ENCODE measurements at regions not wholly inside any gene's neighbourhood (a gene's known extent, or its start where the extent isn't known, plus 50 kb on each side); places are given as distances from the start of the nearest gene placed in this dataset.

GRCh38 chr13:105177265-105177900 is 1358.1 kb downstream of the EFNB2 start:
- no peak overlapping the region for H2AFZ ChIP-seq
- WGBS (ENCODE audit: low lambda C conversion rate, missing lambda C conversion rate), result 93% methylated on average over 3 of the region's 3 CpGs
- no peak overlapping the region for H3K4me3 ChIP-seq
- H3K9me3 ChIP-seq (ENCODE audit: low read depth), result no peaks in the 10 kb centered on the region
- no peak for TF ChIP-seq EZH2phosphoT487 (IDR thresholded peaks at IDR 0.05; ENCODE audit: low read depth, severe bottlenecking, unreplicated experiment)
- no peak for TF ChIP-seq EZH2 (IDR thresholded peaks at IDR 0.05; ENCODE audit: borderline replicate concordance)
- no peak for TF ChIP-seq CTCF (IDR thresholded peaks at IDR 0.05; ENCODE audit: poor library complexity)
- no peaks in the 10 kb centered on the region for H3K4me1 ChIP-seq (ENCODE audit: insufficient read depth)
- no peaks in the 10 kb centered on the region for H3K36me3 ChIP-seq (replicated peaks; ENCODE audit: insufficient read depth, low read depth)
- no peaks in the 10 kb centered on the region for H3K79me2 ChIP-seq
- H3K4me2 ChIP-seq, result no peak overlapping the region
- no peaks in the 10 kb centered on the region for H3K27me3 ChIP-seq
- no peaks in the 10 kb centered on the region for H3K9me2 ChIP-seq (replicated peaks; ENCODE audit: insufficient read depth)
- DNase-seq (ENCODE audit: low spot score), result no peak
- H4K20me1 ChIP-seq (ENCODE audit: insufficient read depth, poor library complexity, severe bottlenecking), result no peaks in the 10 kb centered on the region
- H3K27ac ChIP-seq, result no peak overlapping the region

GRCh38 chr13:105170438-105170837 is 1365.0 kb downstream of the EFNB2 start:
- Histone ChIP-seq H2AFZ (no peak overlapping the region), H3K4me1 (ENCODE audit: insufficient read depth) (no peaks in the 10 kb centered on the region), H3K36me3 (replicated peaks; ENCODE audit: insufficient read depth, low read depth) (no peaks in the 10 kb centered on the region), H3K4me2 (no peak overlapping the region), H3K9me3 (ENCODE audit: low read depth) (no peaks in the 10 kb centered on the region), H3K79me2 (no peaks in the 10 kb centered on the region), H3K27ac (no peak overlapping the region), H3K4me3 (no peak overlapping the region), H3K27me3 (no peaks in the 10 kb centered on the region), H4K20me1 (ENCODE audit: insufficient read depth, poor library complexity, severe bottlenecking) (no peaks in the 10 kb centered on the region), H3K9me2 (replicated peaks; ENCODE audit: insufficient read depth) (peaks cover 5% of the 10 kb centered on the region)
- DNase-seq (ENCODE audit: low spot score), result no peak
- no peak for TF ChIP-seq EZH2 (IDR thresholded peaks at IDR 0.05; ENCODE audit: borderline replicate concordance)
- TF ChIP-seq EZH2phosphoT487 (IDR thresholded peaks at IDR 0.05; ENCODE audit: low read depth, severe bottlenecking, unreplicated experiment), result no peak
- no peak for TF ChIP-seq CTCF (IDR thresholded peaks at IDR 0.05; ENCODE audit: poor library complexity)

- H3K4me1 ChIP-seq (ENCODE audit: insufficient read depth), result no peaks in the 10 kb centered on the region
- H3K27ac ChIP-seq, result no peak overlapping the region
- H3K4me2 ChIP-seq, result no peak overlapping the region
- no peak overlapping the region for H2AFZ ChIP-seq
- H3K4me3 ChIP-seq, result no peak overlapping the region
- H3K79me2 ChIP-seq, result no peaks in the 10 kb centered on the region
- DNase-seq (ENCODE audit: low spot score), result no peak
- no peaks in the 10 kb centered on the region for H3K27me3 ChIP-seq
- peaks cover 5% of the 10 kb centered on the region for H3K9me2 ChIP-seq (replicated peaks; ENCODE audit: insufficient read depth)
- 96% methylated on average over 1 of the region's 1 CpG for WGBS (ENCODE audit: low lambda C conversion rate, missing lambda C conversion rate)
- H4K20me1 ChIP-seq (ENCODE audit: insufficient read depth, poor library complexity, severe bottlenecking), result no peaks in the 10 kb centered on the region
- H3K36me3 ChIP-seq (replicated peaks; ENCODE audit: insufficient read depth, low read depth), result no peaks in the 10 kb centered on the region
- TF ChIP-seq EZH2phosphoT487 (IDR thresholded peaks at IDR 0.05; ENCODE audit: low read depth, severe bottlenecking, unreplicated experiment), result no peak
- no peak for TF ChIP-seq CTCF (IDR thresholded peaks at IDR 0.05; ENCODE audit: poor library complexity)
- no peak for TF ChIP-seq EZH2 (IDR thresholded peaks at IDR 0.05; ENCODE audit: borderline replicate concordance)
- no peaks in the 10 kb centered on the region for H3K9me3 ChIP-seq (ENCODE audit: low read depth)
These were observed 1367.2 kb downstream of the EFNB2 start for GRCh38 chr13:105168295-105168694.

- no peak for TF ChIP-seq EZH2 (IDR thresholded peaks at IDR 0.05; ENCODE audit: borderline replicate concordance)
- H3K4me3 ChIP-seq, result no peak overlapping the region
- peaks cover 5% of the 10 kb centered on the region for H3K9me2 ChIP-seq (replicated peaks; ENCODE audit: insufficient read depth)
- H3K79me2 ChIP-seq, result no peaks in the 10 kb centered on the region
- H3K4me1 ChIP-seq (ENCODE audit: insufficient read depth), result no peaks in the 10 kb centered on the region
- H3K36me3 ChIP-seq (replicated peaks; ENCODE audit: insufficient read depth, low read depth), result no peaks in the 10 kb centered on the region
- 93% methylated on average over 1 of the region's 1 CpG for WGBS (ENCODE audit: low lambda C conversion rate, missing lambda C conversion rate)
- no peak overlapping the region for H2AFZ ChIP-seq
- H3K9me3 ChIP-seq (ENCODE audit: low read depth), result no peaks in the 10 kb centered on the region
- H3K27ac ChIP-seq, result no peak overlapping the region
- no peaks in the 10 kb centered on the region for H3K27me3 ChIP-seq
- H3K4me2 ChIP-seq, result no peak overlapping the region
- DNase-seq (ENCODE audit: low spot score), result no peak
- H4K20me1 ChIP-seq (ENCODE audit: insufficient read depth, poor library complexity, severe bottlenecking), result no peaks in the 10 kb centered on the region
These were observed 1368.1 kb downstream of the EFNB2 start for GRCh38 chr13:105167385-105167784.

All from hepatocyte (in vitro differentiated cells).